Neural progenitor cell (in vitro differentiated cells): ENCODE measurements at regions not wholly inside any gene's neighbourhood (a gene's known extent, or its start where the extent isn't known, plus 50 kb on each side); places are given as distances from the start of the nearest gene placed in this dataset.

ENCODE experiments used
- EZH2phosphoT487 ChIP-seq: fragments of 200-600 bp; sonication (generic); IDR thresholded peaks from 2 replicates; pipeline ENCODE4 v1.6.1; 2017; ENCODE audit warnings: antibody characterized with exemption
- TF ChIP-seq, protein P1 (sequence below): fragments of 200-600 bp; sonication (generic); IDR thresholded peaks from 2 replicates; pipeline ENCODE4 v1.5.1; 2017; ENCODE audit warnings: antibody characterized with exemption, mild to moderate bottlenecking

DNA sequence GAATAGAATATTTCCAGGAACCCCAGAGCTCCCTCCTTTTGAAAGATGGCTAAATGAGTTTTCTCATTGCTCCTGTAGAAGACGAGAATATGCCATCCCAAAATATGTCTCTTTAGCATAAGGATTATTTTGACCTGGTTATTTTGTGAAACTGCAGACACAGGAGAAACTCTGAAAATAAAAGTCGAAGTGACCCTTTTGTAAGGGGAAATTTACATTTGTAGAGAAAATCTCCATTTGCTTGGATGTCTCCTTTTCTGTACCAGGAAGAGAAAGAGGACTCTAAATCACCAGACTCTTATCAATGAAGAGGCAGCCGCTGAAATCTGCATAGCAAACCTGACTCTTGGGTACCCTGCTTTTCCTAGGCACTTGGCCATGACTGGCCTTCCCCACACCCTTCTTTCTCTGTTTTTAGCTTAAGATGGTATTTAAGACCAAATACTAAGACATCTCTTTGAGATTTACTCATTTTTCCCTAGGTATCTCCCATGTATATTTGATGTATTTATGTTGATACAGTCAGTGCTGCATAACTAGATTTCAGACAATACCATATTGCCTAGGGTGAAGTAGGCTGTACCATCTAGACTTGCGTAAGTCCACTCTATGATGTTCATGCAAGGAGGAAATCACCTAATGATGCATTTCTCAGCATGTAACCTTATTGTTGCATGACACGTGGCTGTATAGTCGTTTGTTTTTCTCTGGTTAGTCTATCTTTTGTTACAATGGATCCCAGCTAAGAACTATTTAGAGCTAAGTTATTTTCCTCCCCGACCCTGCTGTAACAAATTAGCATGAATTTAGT lies 98.2 kb upstream of the UBE3A start:
- TF ChIP-seq EZH2phosphoT487, result no peak
- TF ChIP-seq, protein P1, sequence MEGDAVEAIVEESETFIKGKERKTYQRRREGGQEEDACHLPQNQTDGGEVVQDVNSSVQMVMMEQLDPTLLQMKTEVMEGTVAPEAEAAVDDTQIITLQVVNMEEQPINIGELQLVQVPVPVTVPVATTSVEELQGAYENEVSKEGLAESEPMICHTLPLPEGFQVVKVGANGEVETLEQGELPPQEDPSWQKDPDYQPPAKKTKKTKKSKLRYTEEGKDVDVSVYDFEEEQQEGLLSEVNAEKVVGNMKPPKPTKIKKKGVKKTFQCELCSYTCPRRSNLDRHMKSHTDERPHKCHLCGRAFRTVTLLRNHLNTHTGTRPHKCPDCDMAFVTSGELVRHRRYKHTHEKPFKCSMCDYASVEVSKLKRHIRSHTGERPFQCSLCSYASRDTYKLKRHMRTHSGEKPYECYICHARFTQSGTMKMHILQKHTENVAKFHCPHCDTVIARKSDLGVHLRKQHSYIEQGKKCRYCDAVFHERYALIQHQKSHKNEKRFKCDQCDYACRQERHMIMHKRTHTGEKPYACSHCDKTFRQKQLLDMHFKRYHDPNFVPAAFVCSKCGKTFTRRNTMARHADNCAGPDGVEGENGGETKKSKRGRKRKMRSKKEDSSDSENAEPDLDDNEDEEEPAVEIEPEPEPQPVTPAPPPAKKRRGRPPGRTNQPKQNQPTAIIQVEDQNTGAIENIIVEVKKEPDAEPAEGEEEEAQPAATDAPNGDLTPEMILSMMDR, result no peak
